Trophoblast cell (in vitro differentiated cells and primary cell): ENCODE measurements at regions not wholly inside any gene's neighbourhood (a gene's known extent, or its start where the extent isn't known, plus 50 kb on each side); places are given as distances from the start of the nearest gene placed in this dataset.
"Not testable (repeated sequence)": the region's sequence is repeated elsewhere in the genome, so short reads cannot be mapped to it uniquely, and the experiment has no call there.

ENCODE experiments used
- DNase-seq, 2 donors: peaks; one replicate each; pipeline ENCODE4 v3.0.0-alpha.2; 2016
- H2AFZ ChIP-seq: 2 replicates; pipeline ENCODE4 v1.6.1; 2013; ENCODE audit warnings: low read length, moderate library complexity, mild to moderate bottlenecking; ENCODE audit not compliant: insufficient read depth, poor library complexity
- H2AK5ac ChIP-seq: 2 replicates; pipeline ENCODE4 v1.6.1; 2013; ENCODE audit warnings: mild to moderate bottlenecking, low read length
- H2BK120ac ChIP-seq: 2 replicates; pipeline ENCODE4 v1.6.1; 2013; ENCODE audit warnings: low read length, mild to moderate bottlenecking, moderate library complexity; ENCODE audit not compliant: insufficient read depth, poor library complexity
- H2BK12ac ChIP-seq: 2 replicates; pipeline ENCODE4 v1.6.1; 2013; ENCODE audit warnings: mild to moderate bottlenecking, low read length, moderate library complexity
- H2BK5ac ChIP-seq: 2 replicates; pipeline ENCODE4 v1.6.1; 2013; ENCODE audit warnings: low read length, low read depth, moderate library complexity, mild to moderate bottlenecking; ENCODE audit not compliant: poor library complexity
- H3K14ac ChIP-seq: 2 replicates; pipeline ENCODE4 v1.6.1; 2013; ENCODE audit warnings: mild to moderate bottlenecking, low read length
- H3K18ac ChIP-seq: 2 replicates; pipeline ENCODE4 v1.6.1; 2013; ENCODE audit warnings: mild to moderate bottlenecking, low read length
- H3K23ac ChIP-seq: 2 replicates; pipeline ENCODE4 v1.6.1; 2013; ENCODE audit warnings: low read length
- H3K27ac ChIP-seq: 2 replicates; pipeline ENCODE4 v1.5.1; 2013; ENCODE audit warnings: low read depth, mild to moderate bottlenecking, inconsistent platforms, low read length, moderate library complexity
- H3K27me3 ChIP-seq: 2 replicates; pipeline ENCODE4 v1.6.1; 2013; ENCODE audit warnings: inconsistent platforms, mild to moderate bottlenecking, low read length, moderate library complexity; ENCODE audit not compliant: insufficient read depth
- H3K36me3 ChIP-seq, 2 experiments: 1 replicate in 1 of 2; 2 replicates in 1 of 2; pipeline ENCODE4 v1.6.1; 2013; ENCODE audit warnings: low read length in 2 of 2, mild to moderate bottlenecking in 2 of 2, moderate library complexity in 1 of 2; ENCODE audit not compliant: insufficient read depth in 2 of 2, control insufficient read depth in 1 of 2
- H3K4ac ChIP-seq: 2 replicates; pipeline ENCODE4 v1.6.1; 2013; ENCODE audit warnings: low read depth, mild to moderate bottlenecking, low read length, moderate library complexity
- H3K4me1 ChIP-seq, 2 experiments: 1 replicate in 1 of 2; 2 replicates in 1 of 2; pipeline ENCODE4 v1.6.1; 2013; ENCODE audit warnings: low read length in 2 of 2, mild to moderate bottlenecking in 2 of 2, moderate library complexity in 1 of 2; ENCODE audit not compliant: insufficient read depth in 2 of 2, control insufficient read depth in 1 of 2
- H3K4me2 ChIP-seq: 2 replicates; pipeline ENCODE4 v1.6.1; 2013; ENCODE audit warnings: inconsistent platforms, mild to moderate bottlenecking, low read length, moderate library complexity
- H3K4me3 ChIP-seq: 2 replicates; pipeline ENCODE4 v1.5.1; 2013; ENCODE audit warnings: mild to moderate bottlenecking, low read depth, low read length, inconsistent platforms
- H3K79me1 ChIP-seq: one replicate; pipeline ENCODE4 v1.6.1; 2013; ENCODE audit warnings: low read length
- H3K79me2 ChIP-seq: 2 replicates; pipeline ENCODE4 v1.6.1; 2013; ENCODE audit warnings: low read length, mild to moderate bottlenecking; ENCODE audit not compliant: control insufficient read depth, insufficient read depth, poor library complexity
- H3K9ac ChIP-seq: 2 replicates; pipeline ENCODE4 v1.6.1; 2013; ENCODE audit warnings: mild to moderate bottlenecking, low read length
- H3K9me3 ChIP-seq: 2 replicates; pipeline ENCODE4 v1.6.1; 2013; ENCODE audit warnings: low read depth, mild to moderate bottlenecking, control low read depth, inconsistent platforms, low read length; ENCODE audit not compliant: insufficient read depth
- H4K12ac ChIP-seq: 2 replicates; pipeline ENCODE4 v1.6.1; 2013; ENCODE audit warnings: low read depth, mild to moderate bottlenecking, low read length, moderate library complexity
- H4K8ac ChIP-seq: 2 replicates; pipeline ENCODE4 v1.6.1; 2013; ENCODE audit warnings: low read depth, mild to moderate bottlenecking, low read length, moderate library complexity
- H4K91ac ChIP-seq: one replicate; pipeline ENCODE4 v1.6.1; 2013; ENCODE audit warnings: low read depth, mild to moderate bottlenecking, low read length, moderate library complexity
- WGBS: extraction: QIAGEN DNeasy Blood & Tissue Kit; methylation state at CpG from one replicate; pipeline ENCODE4 v1.1.7; 2013; ENCODE audit warnings: missing lambda C conversion rate; ENCODE audit not compliant: insufficient read length, insufficient coverage; ENCODE audit errors: extremely low coverage; 5-methylcytosine and 5-hydroxymethylcytosine counted together

GRCh38 chr3:72065236-72065635 is 280.3 kb upstream of the PROK2 start:
- no peak overlapping the region for H4K12ac ChIP-seq
- no peak overlapping the region for H3K14ac ChIP-seq
- H3K79me1 ChIP-seq, result no peaks in the 10 kb centered on the region
- DNase-seq, result no peak
- H3K23ac ChIP-seq, result no peak overlapping the region
- no peak overlapping the region for H2BK5ac ChIP-seq
- no peak overlapping the region for H4K91ac ChIP-seq
- H3K4me3 ChIP-seq, result no peak overlapping the region
- peaks cover 3 to 8% of the 10 kb centered on the region in 2 experiments for H3K4me1 ChIP-seq
- no peaks in the 10 kb centered on the region for H3K36me3 ChIP-seq
- H3K4me2 ChIP-seq, result no peak overlapping the region
- no peak overlapping the region for H3K18ac ChIP-seq
- H3K27me3 ChIP-seq, result no peaks in the 10 kb centered on the region
- no peak overlapping the region for H3K9ac ChIP-seq
- H3K27ac ChIP-seq, result no peak overlapping the region
- H2BK120ac ChIP-seq, result no peak overlapping the region
- H2BK12ac ChIP-seq, result no peak overlapping the region
- no CpG with 5 or more reads among the region's 1 CpG for WGBS
- peaks cover 3% of the 10 kb centered on the region for H3K9me3 ChIP-seq
- no peak overlapping the region for H2AFZ ChIP-seq
- H3K79me2 ChIP-seq, result no peaks in the 10 kb centered on the region
- H4K8ac ChIP-seq, result no peak overlapping the region
- no peak overlapping the region for H2AK5ac ChIP-seq
- H3K4ac ChIP-seq, result no peak overlapping the region

GRCh38 chr3:72064727-72065126 is 279.8 kb upstream of the PROK2 start:
- H3K4me3 ChIP-seq, H3K4me2 ChIP-seq, H3K27ac ChIP-seq, H3K18ac ChIP-seq, H3K4ac ChIP-seq, H3K36me3 ChIP-seq, H3K79me1 ChIP-seq, H2BK12ac ChIP-seq, H4K12ac ChIP-seq, H2BK5ac ChIP-seq, H2AK5ac ChIP-seq, H3K9ac ChIP-seq, H3K23ac ChIP-seq, H4K91ac ChIP-seq, H4K8ac ChIP-seq, DNase-seq, H3K14ac ChIP-seq, H2AFZ ChIP-seq, H3K79me2 ChIP-seq, H2BK120ac ChIP-seq, H3K4me1 ChIP-seq, H3K27me3 ChIP-seq, H3K9me3 ChIP-seq: not testable (repeated sequence)
- WGBS, result no CpG with 5 or more reads among the region's 2 CpGs

- Histone ChIP-seq H3K4me1 (peaks cover 3 to 8% of the 10 kb centered on the region in 2 experiments), H3K27ac (no peak overlapping the region), H3K9me3 (peaks cover 3% of the 10 kb centered on the region), H2BK120ac (no peak overlapping the region), H3K79me2 (no peaks in the 10 kb centered on the region), H3K27me3 (no peaks in the 10 kb centered on the region), H2BK5ac (no peak overlapping the region), H3K36me3 (no peaks in the 10 kb centered on the region), H4K12ac (no peak overlapping the region), H3K4me3 (no peak overlapping the region), H3K18ac (no peak overlapping the region), H3K4me2 (no peak overlapping the region), H4K8ac (no peak overlapping the region), H3K79me1 (peaks cover 2% of the 10 kb centered on the region), H3K23ac (no peak overlapping the region), H3K14ac (no peak overlapping the region), H2BK12ac (no peak overlapping the region), H3K9ac (no peak overlapping the region), H4K91ac (no peak overlapping the region), H2AFZ (no peak overlapping the region), H3K4ac (no peak overlapping the region), H2AK5ac (no peak overlapping the region)
- WGBS, result no CpG with 5 or more reads among the region's 1 CpG
- no peak for DNase-seq
Measured at GRCh38 chr3:72062017-72062416, 277.1 kb upstream of the PROK2 start.

GRCh38 chr3:72060447-72061034 is 275.6 kb upstream of the PROK2 start:
- no peak overlapping the region for H4K8ac ChIP-seq
- H3K79me2 ChIP-seq, result no peaks in the 10 kb centered on the region
- no peak overlapping the region for H3K27ac ChIP-seq
- no peak for DNase-seq
- no peak overlapping the region for H2BK5ac ChIP-seq
- H3K27me3 ChIP-seq, result no peaks in the 10 kb centered on the region
- no peak overlapping the region for H3K4me2 ChIP-seq
- no peak overlapping the region for H3K4me3 ChIP-seq
- peaks cover 4% of the 10 kb centered on the region for H3K9me3 ChIP-seq
- no peak overlapping the region for H2AK5ac ChIP-seq
- H3K23ac ChIP-seq, result no peak overlapping the region
- H2AFZ ChIP-seq, result no peak overlapping the region
- H4K12ac ChIP-seq, result no peak overlapping the region
- no peak overlapping the region for H4K91ac ChIP-seq
- H2BK12ac ChIP-seq, result no peak overlapping the region
- no peak overlapping the region for H3K9ac ChIP-seq
- no peaks in the 10 kb centered on the region for H3K36me3 ChIP-seq
- H3K18ac ChIP-seq, result no peak overlapping the region
- peaks cover 2% of the 10 kb centered on the region for H3K79me1 ChIP-seq
- H3K4ac ChIP-seq, result no peak overlapping the region
- peaks cover 3 to 4% of the 10 kb centered on the region in 2 experiments for H3K4me1 ChIP-seq
- H3K14ac ChIP-seq, result no peak overlapping the region
- WGBS, result no CpG with 5 or more reads among the region's 5 CpGs
- no peak overlapping the region for H2BK120ac ChIP-seq
